GM23338 (cell line): ENCODE measurements at regions not wholly inside any gene's neighbourhood (a gene's known extent, or its start where the extent isn't known, plus 50 kb on each side); places are given as distances from the start of the nearest gene placed in this dataset.

Experiments used
- ATAC-seq: fragments of 200-7000 bp; cut with Tn5 transposase; 3 replicates; pipeline ENCODE4 v1.9.1; 2020
- DNase-seq: peaks from one replicate; pipeline ENCODE4 v3.0.0-alpha.2; 2015; ENCODE audit warnings: low spot score
- H2AFZ ChIP-seq: fragments of 200-600 bp; sonication (generic); 2 replicates; pipeline ENCODE4 v1.8.0; 2016; ENCODE audit warnings: antibody characterized with exemption, mild to moderate bottlenecking, moderate library complexity
- H3F3A ChIP-seq: fragments of 200-600 bp; sonication (generic); replicated peaks from 2 replicates; pipeline ENCODE4 v1.8.0; 2017; ENCODE audit warnings: antibody characterized with exemption, mixed run types, low read depth
- H3K27ac ChIP-seq: fragments of 200-600 bp; sonication (generic); 2 replicates; pipeline ENCODE4 v1.6.1; 2016; ENCODE audit warnings: low read depth
- H3K27me3 ChIP-seq: fragments of 200-600 bp; sonication (generic); 2 replicates; pipeline ENCODE4 v1.8.0; 2016; ENCODE audit warnings: mild to moderate bottlenecking, mixed run types, moderate library complexity; ENCODE audit not compliant: insufficient read depth
- H3K36me3 ChIP-seq: fragments of 200-600 bp; sonication (generic); 2 replicates; pipeline ENCODE4 v1.8.0; 2016; ENCODE audit warnings: mild to moderate bottlenecking; ENCODE audit not compliant: insufficient read depth
- H3K4me1 ChIP-seq: fragments of 200-600 bp; sonication (generic); 2 replicates; pipeline ENCODE4 v1.8.0; 2016; ENCODE audit warnings: mild to moderate bottlenecking, moderate library complexity; ENCODE audit not compliant: insufficient read depth
- H3K4me2 ChIP-seq: fragments of 200-600 bp; sonication (generic); 2 replicates; pipeline ENCODE4 v1.7.1; 2017; ENCODE audit warnings: mixed run types
- H3K4me3 ChIP-seq: fragments of 200-600 bp; sonication (generic); 2 replicates; pipeline ENCODE4 v1.6.1; 2016; ENCODE audit warnings: mixed run types
- H3K79me2 ChIP-seq: fragments of 200-600 bp; sonication (generic); replicated peaks from 2 replicates; pipeline ENCODE4 v1.8.0; 2017; ENCODE audit warnings: mild to moderate bottlenecking; ENCODE audit not compliant: insufficient read depth
- H3K9me2 ChIP-seq: fragments of 200-600 bp; sonication (generic); 2 replicates; pipeline ENCODE4 v1.8.0; 2017; ENCODE audit not compliant: insufficient read depth
- H4K20me1 ChIP-seq: fragments of 200-600 bp; sonication (generic); replicated peaks from 2 replicates; pipeline ENCODE4 v1.8.0; 2017; ENCODE audit warnings: mild to moderate bottlenecking; ENCODE audit not compliant: insufficient read depth
- H3K27ac Mint-ChIP-seq: 2 replicates; pipeline ENCODE4 v1.8.0; 2020; ENCODE audit warnings: inconsistent platforms, mild to moderate bottlenecking, moderate library complexity, mixed read lengths
- H3K27me3 Mint-ChIP-seq: 3 replicates; pipeline ENCODE4 v1.8.0; 2022; ENCODE audit warnings: low read depth, mild to moderate bottlenecking, moderate library complexity, mixed read lengths, inconsistent platforms; ENCODE audit not compliant: insufficient read depth, poor library complexity
- H3K36me3 Mint-ChIP-seq: 3 replicates; pipeline ENCODE4 v1.8.0; 2021; ENCODE audit warnings: low read depth, mild to moderate bottlenecking, inconsistent platforms, moderate library complexity, mixed read lengths
- H3K4me1 Mint-ChIP-seq: 3 replicates; pipeline ENCODE4 v1.8.0; 2020; ENCODE audit warnings: mild to moderate bottlenecking, inconsistent platforms, mixed read lengths
- H3K4me3 Mint-ChIP-seq: 3 replicates; pipeline ENCODE4 v1.8.0; 2021; ENCODE audit warnings: moderate library complexity, mild to moderate bottlenecking, inconsistent platforms, mixed read lengths
- H3K9me3 Mint-ChIP-seq: 3 replicates; pipeline ENCODE4 v1.8.0; 2020; ENCODE audit warnings: moderate library complexity, mild to moderate bottlenecking, inconsistent platforms, mixed read lengths
- ETS1 ChIP-seq: IDR thresholded peaks from 2 replicates; pipeline ENCODE4 v1.6.1; 2016; ENCODE audit warnings: antibody characterized with exemption
- EZH2phosphoT487 ChIP-seq: fragments of 200-600 bp; sonication (generic); IDR thresholded peaks from one replicate; pipeline ENCODE4 v1.8.1; 2018; ENCODE audit warnings: antibody characterized with exemption; ENCODE audit not compliant: unreplicated experiment
- JUNB ChIP-seq: IDR thresholded peaks from one replicate; pipeline ENCODE4 v1.6.1; 2016; ENCODE audit warnings: antibody characterized with exemption; ENCODE audit not compliant: unreplicated experiment
- NANOG ChIP-seq: IDR thresholded peaks from 2 replicates; pipeline ENCODE4 v1.6.1; 2016; ENCODE audit warnings: antibody characterized with exemption, borderline replicate concordance
- POLR2AphosphoS5 ChIP-seq: IDR thresholded peaks from 2 replicates; pipeline ENCODE4 v1.6.1; 2016; ENCODE audit warnings: antibody characterized with exemption, low read depth
- STAT1 ChIP-seq: IDR thresholded peaks from one replicate; pipeline ENCODE4 v1.6.1; 2016; ENCODE audit warnings: antibody characterized with exemption; ENCODE audit not compliant: unreplicated experiment
- ZNF114 ChIP-seq: fragments of 250-450 bp; sonication (Bioruptor Pico); IDR thresholded peaks from 2 replicates; pipeline ENCODE4 v1.5.0; 2020; ENCODE audit warnings: mild to moderate bottlenecking, moderate library complexity
- ZNF331 ChIP-seq: fragments of 250-450 bp; sonication (Bioruptor Pico); IDR thresholded peaks from 2 replicates; pipeline ENCODE4 v1.5.0; 2020; ENCODE audit warnings: low read depth, mild to moderate bottlenecking, moderate library complexity
- ZNF462 ChIP-seq: fragments of 250-450 bp; sonication (Bioruptor Pico); IDR thresholded peaks from 2 replicates; pipeline ENCODE4 v1.5.0; 2020; ENCODE audit warnings: mild to moderate bottlenecking, moderate library complexity
- TF ChIP-seq, protein P1 (sequence below): IDR thresholded peaks from one replicate; pipeline ENCODE4 v1.6.1; 2018; ENCODE audit warnings: antibody characterized with exemption; ENCODE audit not compliant: unreplicated experiment

DNA sequence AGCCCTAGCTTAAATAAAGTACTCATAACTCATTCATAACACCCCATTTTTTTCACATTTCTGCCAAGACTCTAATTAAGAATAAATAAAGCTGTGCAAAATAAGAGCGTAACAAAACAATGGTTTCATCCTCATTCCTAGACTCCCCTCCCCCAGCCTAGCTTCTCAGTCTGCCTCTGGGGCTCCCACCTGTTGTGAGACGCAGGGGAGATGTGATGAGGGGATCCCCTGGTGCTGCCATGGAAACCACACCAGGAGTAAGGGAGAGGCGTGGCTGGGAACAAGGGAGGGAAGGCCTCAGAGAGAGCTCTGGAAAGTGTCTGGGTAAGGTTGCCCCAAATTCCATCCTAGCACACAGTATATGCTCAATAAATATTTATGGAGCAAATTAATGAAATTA, 93.3 kb upstream of the USP29 start:
- Histone ChIP-seq H3K79me2 (no peaks in the 10 kb centered on the region), H3K27ac (no peak overlapping the region), H2AFZ (no peak overlapping the region), H3K4me1 (no peaks in the 10 kb centered on the region), H3K36me3 (no peaks in the 10 kb centered on the region; the same call in 1 of the 2 replicates), H4K20me1 (no peaks in the 10 kb centered on the region), H3K4me2 (no peak overlapping the region), H3K4me3 (no peak overlapping the region), H3F3A (no peaks in the 10 kb centered on the region), H3K9me2 (no peaks in the 10 kb centered on the region), H3K27me3 (no peaks in the 10 kb centered on the region)
- Mint-ChIP-seq H3K27ac (no peak overlapping the region), H3K4me3 (no peak overlapping the region), H3K9me3 (peaks cover 95% of the 10 kb centered on the region), H3K4me1 (no peaks in the 10 kb centered on the region), H3K27me3 (peaks cover 5% of the 10 kb centered on the region), H3K36me3 (peaks cover 39% of the 10 kb centered on the region)
- DNase-seq (no peak), ATAC-seq (no peak)
- TF ChIP-seq, protein P1, sequence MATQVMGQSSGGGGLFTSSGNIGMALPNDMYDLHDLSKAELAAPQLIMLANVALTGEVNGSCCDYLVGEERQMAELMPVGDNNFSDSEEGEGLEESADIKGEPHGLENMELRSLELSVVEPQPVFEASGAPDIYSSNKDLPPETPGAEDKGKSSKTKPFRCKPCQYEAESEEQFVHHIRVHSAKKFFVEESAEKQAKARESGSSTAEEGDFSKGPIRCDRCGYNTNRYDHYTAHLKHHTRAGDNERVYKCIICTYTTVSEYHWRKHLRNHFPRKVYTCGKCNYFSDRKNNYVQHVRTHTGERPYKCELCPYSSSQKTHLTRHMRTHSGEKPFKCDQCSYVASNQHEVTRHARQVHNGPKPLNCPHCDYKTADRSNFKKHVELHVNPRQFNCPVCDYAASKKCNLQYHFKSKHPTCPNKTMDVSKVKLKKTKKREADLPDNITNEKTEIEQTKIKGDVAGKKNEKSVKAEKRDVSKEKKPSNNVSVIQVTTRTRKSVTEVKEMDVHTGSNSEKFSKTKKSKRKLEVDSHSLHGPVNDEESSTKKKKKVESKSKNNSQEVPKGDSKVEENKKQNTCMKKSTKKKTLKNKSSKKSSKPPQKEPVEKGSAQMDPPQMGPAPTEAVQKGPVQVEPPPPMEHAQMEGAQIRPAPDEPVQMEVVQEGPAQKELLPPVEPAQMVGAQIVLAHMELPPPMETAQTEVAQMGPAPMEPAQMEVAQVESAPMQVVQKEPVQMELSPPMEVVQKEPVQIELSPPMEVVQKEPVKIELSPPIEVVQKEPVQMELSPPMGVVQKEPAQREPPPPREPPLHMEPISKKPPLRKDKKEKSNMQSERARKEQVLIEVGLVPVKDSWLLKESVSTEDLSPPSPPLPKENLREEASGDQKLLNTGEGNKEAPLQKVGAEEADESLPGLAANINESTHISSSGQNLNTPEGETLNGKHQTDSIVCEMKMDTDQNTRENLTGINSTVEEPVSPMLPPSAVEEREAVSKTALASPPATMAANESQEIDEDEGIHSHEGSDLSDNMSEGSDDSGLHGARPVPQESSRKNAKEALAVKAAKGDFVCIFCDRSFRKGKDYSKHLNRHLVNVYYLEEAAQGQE, result no peak
- no peak for TF ChIP-seq POLR2AphosphoS5
- TF ChIP-seq ETS1, result no peak
- no peak for TF ChIP-seq NANOG
- TF ChIP-seq STAT1, result no peak
- TF ChIP-seq EZH2phosphoT487, result no peak
- no peak for TF ChIP-seq JUNB
- TF ChIP-seq ZNF331 (CRISPR knock-in tag), result no peak

- H3F3A ChIP-seq, result no peaks in the 10 kb centered on the region
- H3K27ac ChIP-seq, result no peak overlapping the region
- TF ChIP-seq EZH2phosphoT487 (no peak), JUNB (no peak), ZNF114 (CRISPR knock-in tag) (no peak), ZNF462 (CRISPR knock-in tag) (no peak)
- ATAC-seq, result no peak
- H3K9me2 ChIP-seq, result no peaks in the 10 kb centered on the region
- peaks cover 95% of the 10 kb centered on the region for H3K9me3 Mint-ChIP-seq
- H2AFZ ChIP-seq, result no peak overlapping the region
- H3K79me2 ChIP-seq, result no peaks in the 10 kb centered on the region
- no peaks in the 10 kb centered on the region; the same call in 1 of the 2 replicates for H3K36me3 ChIP-seq
- no peak overlapping the region for H3K27ac Mint-ChIP-seq
- H3K4me3 ChIP-seq, result no peak overlapping the region
- H3K36me3 Mint-ChIP-seq, result peaks cover 39% of the 10 kb centered on the region
- H3K4me3 Mint-ChIP-seq, result no peak overlapping the region
- no peak for DNase-seq
- H3K27me3 ChIP-seq, result no peaks in the 10 kb centered on the region
- no peaks in the 10 kb centered on the region for H4K20me1 ChIP-seq
- no peaks in the 10 kb centered on the region for H3K4me1 ChIP-seq
- peaks cover 5% of the 10 kb centered on the region for H3K27me3 Mint-ChIP-seq
- no peaks in the 10 kb centered on the region for H3K4me1 Mint-ChIP-seq
- H3K4me2 ChIP-seq, result no peak overlapping the region
Observed at GRCh38 chr19:57027360-57027759, 92.4 kb upstream of the USP29 start.
